ENCODE measurements at regions not wholly inside any gene's neighbourhood (a gene's known extent, or its start where the extent isn't known, plus 50 kb on each side); places are given as distances from the start of the nearest gene placed in this dataset.
"Not testable (repeated sequence)": the region's sequence is repeated elsewhere in the genome, so short reads cannot be mapped to it uniquely, and the experiment has no call there.

DNA sequence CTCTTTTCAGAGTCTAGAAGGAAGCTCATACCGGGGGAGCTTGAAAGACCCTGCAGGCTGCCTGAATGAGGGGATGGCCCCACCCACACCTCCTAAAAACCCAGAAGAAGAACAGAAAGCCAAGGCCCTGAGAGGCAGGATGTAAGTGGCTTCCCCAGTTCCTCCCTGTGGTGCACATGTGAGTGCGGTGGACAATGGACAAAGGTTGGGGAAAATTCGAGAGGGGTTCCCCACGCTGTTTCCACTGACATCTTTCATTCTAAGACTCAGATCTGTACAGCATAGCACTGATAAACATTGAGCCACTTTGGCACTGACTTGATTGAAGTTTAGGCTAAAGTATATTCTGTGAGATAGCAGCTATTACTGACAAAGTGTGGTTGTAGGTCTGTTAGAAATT lies 79.5 kb upstream of the UMPS start:
- H3K27me3 ChIP-seq (ENCODE audit: insufficient read depth, poor library complexity, severe bottlenecking), result peaks cover 3% of the 10 kb centered on the region
- TF ChIP-seq GABPA (IDR thresholded peaks at IDR 0.05; ENCODE audit: low read depth) (no peak), SPI1 (IDR thresholded peaks at IDR 0.05; ENCODE audit: borderline replicate concordance, low read depth) (peak; percentile 7; the same call in 1 of the 2 replicates)
- no peak for DNase-seq (ENCODE audit: low read depth in 1 of 2, low spot score in 1 of 2)
- H3K27ac ChIP-seq (replicated peaks), result no peak overlapping the region
- H3K4me3 ChIP-seq (replicated peaks; ENCODE audit: insufficient read depth, low read length), result no peak overlapping the region

DNA sequence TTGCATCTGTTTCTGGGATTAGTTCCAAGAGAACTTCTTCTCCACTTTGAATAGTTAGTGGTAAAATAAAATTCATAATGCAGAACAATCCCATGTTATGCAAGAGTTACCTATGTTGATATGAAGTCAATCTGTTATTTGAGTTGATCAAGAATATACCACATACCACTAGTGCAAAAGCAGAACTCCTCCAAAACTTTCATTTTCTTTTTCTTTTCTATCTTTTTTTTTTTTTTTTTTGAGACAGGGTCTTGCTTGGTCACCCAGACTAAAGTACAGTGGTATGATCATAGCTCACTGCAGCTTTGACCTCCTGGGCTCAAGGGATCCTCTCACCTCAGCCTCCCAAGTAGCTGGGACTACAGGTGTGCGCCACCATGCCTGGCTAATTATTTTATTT lies 78.8 kb upstream of the UMPS start:
- not testable (repeated sequence) for H3K27me3 ChIP-seq (ENCODE audit: insufficient read depth, poor library complexity, severe bottlenecking); DNase-seq (ENCODE audit: low read depth in 1 of 2, low spot score in 1 of 2); H3K4me3 ChIP-seq (replicated peaks; ENCODE audit: insufficient read depth, low read length); H3K27ac ChIP-seq (replicated peaks)

DNA sequence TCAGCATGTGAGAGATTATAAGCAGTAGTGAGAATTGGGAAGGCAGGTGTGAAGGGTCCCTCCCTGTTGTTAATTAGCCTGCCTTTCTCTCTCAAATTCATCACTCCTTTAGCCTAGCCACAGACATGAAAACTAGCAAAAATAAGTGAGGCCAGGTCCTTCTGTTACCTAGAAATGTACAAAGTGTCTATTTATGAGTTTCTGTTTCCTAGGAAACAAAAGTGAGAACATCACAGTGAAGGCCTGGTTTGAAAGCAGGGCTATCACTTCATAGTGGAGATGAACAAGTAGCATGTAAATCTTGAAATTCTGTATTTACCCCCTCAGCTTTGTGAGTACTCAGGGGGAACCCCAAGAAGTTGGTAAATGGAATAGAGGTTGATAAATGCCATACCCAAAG lies 78.2 kb upstream of the UMPS start:
- no peak for DNase-seq (ENCODE audit: low read depth in 1 of 2, low spot score in 1 of 2)
- TF ChIP-seq POLR2AphosphoS5 (IDR thresholded peaks at IDR 0.05; ENCODE audit: low read depth), result no peak
- TF ChIP-seq, protein P1, sequence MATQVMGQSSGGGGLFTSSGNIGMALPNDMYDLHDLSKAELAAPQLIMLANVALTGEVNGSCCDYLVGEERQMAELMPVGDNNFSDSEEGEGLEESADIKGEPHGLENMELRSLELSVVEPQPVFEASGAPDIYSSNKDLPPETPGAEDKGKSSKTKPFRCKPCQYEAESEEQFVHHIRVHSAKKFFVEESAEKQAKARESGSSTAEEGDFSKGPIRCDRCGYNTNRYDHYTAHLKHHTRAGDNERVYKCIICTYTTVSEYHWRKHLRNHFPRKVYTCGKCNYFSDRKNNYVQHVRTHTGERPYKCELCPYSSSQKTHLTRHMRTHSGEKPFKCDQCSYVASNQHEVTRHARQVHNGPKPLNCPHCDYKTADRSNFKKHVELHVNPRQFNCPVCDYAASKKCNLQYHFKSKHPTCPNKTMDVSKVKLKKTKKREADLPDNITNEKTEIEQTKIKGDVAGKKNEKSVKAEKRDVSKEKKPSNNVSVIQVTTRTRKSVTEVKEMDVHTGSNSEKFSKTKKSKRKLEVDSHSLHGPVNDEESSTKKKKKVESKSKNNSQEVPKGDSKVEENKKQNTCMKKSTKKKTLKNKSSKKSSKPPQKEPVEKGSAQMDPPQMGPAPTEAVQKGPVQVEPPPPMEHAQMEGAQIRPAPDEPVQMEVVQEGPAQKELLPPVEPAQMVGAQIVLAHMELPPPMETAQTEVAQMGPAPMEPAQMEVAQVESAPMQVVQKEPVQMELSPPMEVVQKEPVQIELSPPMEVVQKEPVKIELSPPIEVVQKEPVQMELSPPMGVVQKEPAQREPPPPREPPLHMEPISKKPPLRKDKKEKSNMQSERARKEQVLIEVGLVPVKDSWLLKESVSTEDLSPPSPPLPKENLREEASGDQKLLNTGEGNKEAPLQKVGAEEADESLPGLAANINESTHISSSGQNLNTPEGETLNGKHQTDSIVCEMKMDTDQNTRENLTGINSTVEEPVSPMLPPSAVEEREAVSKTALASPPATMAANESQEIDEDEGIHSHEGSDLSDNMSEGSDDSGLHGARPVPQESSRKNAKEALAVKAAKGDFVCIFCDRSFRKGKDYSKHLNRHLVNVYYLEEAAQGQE (IDR thresholded peaks at IDR 0.05; ENCODE audit: insufficient replicate concordance, low read depth), result no peak
- no peak for TF ChIP-seq SPI1 (IDR thresholded peaks at IDR 0.05; ENCODE audit: borderline replicate concordance, low read depth)
- TF ChIP-seq GABPA (IDR thresholded peaks at IDR 0.05; ENCODE audit: low read depth), result no peak
- TF ChIP-seq, protein P2, sequence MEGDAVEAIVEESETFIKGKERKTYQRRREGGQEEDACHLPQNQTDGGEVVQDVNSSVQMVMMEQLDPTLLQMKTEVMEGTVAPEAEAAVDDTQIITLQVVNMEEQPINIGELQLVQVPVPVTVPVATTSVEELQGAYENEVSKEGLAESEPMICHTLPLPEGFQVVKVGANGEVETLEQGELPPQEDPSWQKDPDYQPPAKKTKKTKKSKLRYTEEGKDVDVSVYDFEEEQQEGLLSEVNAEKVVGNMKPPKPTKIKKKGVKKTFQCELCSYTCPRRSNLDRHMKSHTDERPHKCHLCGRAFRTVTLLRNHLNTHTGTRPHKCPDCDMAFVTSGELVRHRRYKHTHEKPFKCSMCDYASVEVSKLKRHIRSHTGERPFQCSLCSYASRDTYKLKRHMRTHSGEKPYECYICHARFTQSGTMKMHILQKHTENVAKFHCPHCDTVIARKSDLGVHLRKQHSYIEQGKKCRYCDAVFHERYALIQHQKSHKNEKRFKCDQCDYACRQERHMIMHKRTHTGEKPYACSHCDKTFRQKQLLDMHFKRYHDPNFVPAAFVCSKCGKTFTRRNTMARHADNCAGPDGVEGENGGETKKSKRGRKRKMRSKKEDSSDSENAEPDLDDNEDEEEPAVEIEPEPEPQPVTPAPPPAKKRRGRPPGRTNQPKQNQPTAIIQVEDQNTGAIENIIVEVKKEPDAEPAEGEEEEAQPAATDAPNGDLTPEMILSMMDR (IDR thresholded peaks at IDR 0.05; ENCODE audit: insufficient read depth, low read length), result no peak
- Histone ChIP-seq H3K4me3 (replicated peaks; ENCODE audit: insufficient read depth, low read length) (no peak overlapping the region), H3K27me3 (ENCODE audit: insufficient read depth, poor library complexity, severe bottlenecking) (peaks cover 3% of the 10 kb centered on the region), H3K27ac (replicated peaks) (no peak overlapping the region)

DNA sequence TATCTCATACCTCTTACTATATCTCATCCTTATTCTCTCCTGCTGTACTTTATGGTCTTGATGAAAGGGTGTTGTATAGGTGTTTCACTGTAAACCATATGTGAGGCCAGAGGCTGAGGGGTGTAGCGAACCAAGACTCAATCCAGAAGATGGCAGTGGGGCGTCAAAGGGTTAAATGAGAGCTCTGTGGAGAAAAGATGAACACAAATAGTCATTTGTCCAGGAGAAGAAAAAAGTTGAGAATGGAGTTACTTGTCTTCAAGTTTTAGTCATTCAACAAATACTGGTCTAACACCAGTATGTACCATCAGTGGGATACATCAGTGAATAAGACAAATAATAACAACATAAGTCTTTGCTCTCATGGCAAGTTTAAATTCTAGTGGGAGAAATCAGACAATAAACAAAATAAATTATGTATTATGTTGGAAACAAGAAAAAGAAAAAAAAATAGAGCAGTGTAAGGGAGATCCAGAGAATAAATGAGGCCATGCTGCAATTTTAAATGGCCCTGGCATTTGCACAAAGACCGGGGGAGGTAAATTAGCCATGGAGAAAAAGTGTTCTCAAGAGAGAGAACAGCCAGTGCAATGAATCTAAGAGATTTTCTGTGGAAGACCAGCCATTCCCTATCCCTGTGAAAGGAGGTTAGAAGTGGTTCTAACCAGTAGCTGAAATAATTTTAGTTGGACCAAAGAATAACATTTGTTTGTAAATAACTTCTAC lies 77.0 kb upstream of the UMPS start:
- Histone ChIP-seq H3K27ac (replicated peaks) (no peak overlapping the region), H3K4me3 (replicated peaks; ENCODE audit: insufficient read depth, low read length) (no peak overlapping the region), H3K27me3 (ENCODE audit: insufficient read depth, poor library complexity, severe bottlenecking) (peaks cover 3% of the 10 kb centered on the region)
- TF ChIP-seq, protein P2 (IDR thresholded peaks at IDR 0.05; ENCODE audit: insufficient read depth, low read length), result no peak
- no peak for TF ChIP-seq SPI1 (IDR thresholded peaks at IDR 0.05; ENCODE audit: borderline replicate concordance, low read depth)
- no peak for DNase-seq (ENCODE audit: low read depth in 1 of 2, low spot score in 1 of 2)

DNA sequence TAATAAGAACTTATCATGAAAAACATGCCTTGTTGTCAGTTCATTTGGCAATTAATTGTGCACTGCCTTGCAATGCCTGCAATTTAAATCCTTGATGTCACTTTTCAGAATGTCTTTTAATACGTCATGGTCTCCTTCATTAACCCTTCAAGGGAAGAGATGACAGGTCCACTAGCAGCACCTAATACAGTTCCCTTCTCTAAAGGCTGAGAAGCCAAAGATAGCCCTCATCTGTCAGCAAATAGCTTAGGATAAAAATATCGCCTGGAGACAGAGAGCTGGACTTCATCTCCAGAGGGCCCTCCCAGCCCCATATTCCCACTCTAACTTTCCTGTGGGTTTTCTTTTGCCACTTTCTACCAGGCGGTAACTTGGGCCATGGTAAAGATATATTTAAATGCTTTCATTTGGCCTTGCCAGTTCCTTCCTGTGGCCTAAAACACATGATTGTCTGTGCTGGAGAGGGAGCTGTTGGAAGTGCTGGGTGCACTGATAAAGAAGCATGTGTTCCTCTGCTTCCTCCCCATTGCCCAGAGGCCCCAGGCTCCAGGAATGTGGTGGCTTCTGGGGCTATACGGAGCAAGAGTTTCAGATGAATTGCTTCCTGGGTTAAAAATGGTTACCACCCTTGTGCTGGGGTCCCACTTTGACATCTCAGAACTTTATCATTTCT lies 76.3 kb upstream of the UMPS start:
- no peak for DNase-seq (ENCODE audit: low read depth in 1 of 2, low spot score in 1 of 2)
- TF ChIP-seq, protein P2 (IDR thresholded peaks at IDR 0.05; ENCODE audit: insufficient read depth, low read length), result no peak
- TF ChIP-seq POLR2AphosphoS5 (IDR thresholded peaks at IDR 0.05; ENCODE audit: low read depth), result no peak
- no peak overlapping the region for H3K27ac ChIP-seq (replicated peaks)

More for the DNA sequence above, 76.3 kb upstream of the UMPS start:
- no peak overlapping the region for H3K4me3 ChIP-seq (replicated peaks; ENCODE audit: insufficient read depth, low read length)
- peaks cover 3% of the 10 kb centered on the region for H3K27me3 ChIP-seq (ENCODE audit: insufficient read depth, poor library complexity, severe bottlenecking)
